Neuronal stem cell (in vitro differentiated cells): ENCODE measurements at regions not wholly inside any gene's neighbourhood (a gene's known extent, or its start where the extent isn't known, plus 50 kb on each side); places are given as distances from the start of the nearest gene placed in this dataset.

ENCODE experiments used
- DNase-seq: peaks from one replicate; pipeline ENCODE4 v3.0.0-alpha.2; 2013; ENCODE audit warnings: low spot score
- H2AFZ ChIP-seq: one replicate; pipeline ENCODE4 v1.6.1; 2013; ENCODE audit warnings: mild to moderate bottlenecking, low read length, inconsistent platforms
- H2AK5ac ChIP-seq: 2 replicates; pipeline ENCODE4 v1.6.1; 2013; ENCODE audit warnings: low read depth, mild to moderate bottlenecking, inconsistent platforms, low read length, moderate library complexity, mixed read lengths
- H2BK120ac ChIP-seq: 2 replicates; pipeline ENCODE4 v1.6.1; 2013; ENCODE audit warnings: low read depth, mild to moderate bottlenecking, inconsistent platforms, low read length, moderate library complexity, mixed read lengths
- H2BK12ac ChIP-seq: one replicate; pipeline ENCODE4 v1.6.1; 2013; ENCODE audit warnings: low read length, inconsistent platforms
- H2BK15ac ChIP-seq: 2 replicates; pipeline ENCODE4 v1.6.1; 2013; ENCODE audit warnings: mild to moderate bottlenecking, low read length, inconsistent platforms, mixed read lengths
- H2BK5ac ChIP-seq: one replicate; pipeline ENCODE4 v1.6.1; 2013; ENCODE audit warnings: inconsistent platforms, mild to moderate bottlenecking, low read length, moderate library complexity
- H3K14ac ChIP-seq: one replicate; pipeline ENCODE4 v1.6.1; 2013; ENCODE audit warnings: low read length, inconsistent platforms
- H3K18ac ChIP-seq: 2 replicates; pipeline ENCODE4 v1.6.1; 2013; ENCODE audit warnings: low read length, inconsistent platforms
- H3K23ac ChIP-seq: 2 replicates; pipeline ENCODE4 v1.6.1; 2013; ENCODE audit warnings: low read depth, mild to moderate bottlenecking, mixed read lengths, low read length, inconsistent platforms; ENCODE audit not compliant: poor library complexity
- H3K27ac ChIP-seq: replicated peaks from 3 replicates; pipeline ENCODE4 v1.5.1; 2013; ENCODE audit warnings: low read length, inconsistent platforms
- H3K27me3 ChIP-seq, 3 experiments: 2 replicates each; pipeline ENCODE4 v1.6.1; 2013; ENCODE audit warnings: low read length in 3 of 3, mild to moderate bottlenecking in 2 of 3, inconsistent platforms in 1 of 3, low read depth in 1 of 3, mixed read lengths in 1 of 3, moderate library complexity in 1 of 3; ENCODE audit not compliant: control insufficient read depth in 3 of 3, insufficient read depth in 3 of 3
- H3K36me3 ChIP-seq, 2 donors: replicated peaks in 1 of 2; 2 replicates each; pipeline ENCODE4 v1.6.1; 2013; ENCODE audit warnings: low read length in 2 of 2; ENCODE audit not compliant: control insufficient read depth in 2 of 2, insufficient read depth in 2 of 2
- H3K4ac ChIP-seq: 2 replicates; pipeline ENCODE4 v1.6.1; 2013; ENCODE audit warnings: inconsistent platforms, mild to moderate bottlenecking, low read length, moderate library complexity
- H3K4me1 ChIP-seq, 2 donors: 1 replicate in 1 of 2; 2 replicates in 1 of 2; pipeline ENCODE4 v1.6.1; 2013; ENCODE audit warnings: low read length in 2 of 2, low read depth in 1 of 2; ENCODE audit not compliant: control insufficient read depth in 2 of 2, insufficient read depth in 1 of 2
- H3K4me2 ChIP-seq: one replicate; pipeline ENCODE4 v1.6.1; 2013; ENCODE audit warnings: mild to moderate bottlenecking, low read length, inconsistent platforms; ENCODE audit not compliant: insufficient read depth, poor library complexity, severe bottlenecking
- H3K4me3 ChIP-seq, 2 donors: 2 replicates each; pipeline ENCODE4 v1.5.1; 2013; ENCODE audit warnings: low read length in 2 of 2, mild to moderate bottlenecking in 2 of 2, inconsistent platforms in 1 of 2, moderate library complexity in 1 of 2
- H3K79me1 ChIP-seq: one replicate; pipeline ENCODE4 v1.6.1; 2013; ENCODE audit warnings: low read depth, mild to moderate bottlenecking, inconsistent platforms, low read length, moderate library complexity
- H3K9ac ChIP-seq: one replicate; pipeline ENCODE4 v1.6.1; 2013; ENCODE audit warnings: mild to moderate bottlenecking, low read depth, low read length, inconsistent platforms; ENCODE audit not compliant: poor library complexity
- H3K9me3 ChIP-seq, 2 donors: replicated peaks in 1 of 2; 2 replicates each; pipeline versions ENCODE3 to v1.6.1; 2013; ENCODE audit warnings: low read length in 2 of 2, mild to moderate bottlenecking in 2 of 2, inconsistent platforms in 1 of 2, low read depth in 1 of 2, mixed read lengths in 1 of 2, moderate library complexity in 1 of 2; ENCODE audit not compliant: control insufficient read depth in 2 of 2, insufficient read depth in 1 of 2
- H4K8ac ChIP-seq: one replicate; pipeline ENCODE4 v1.6.1; 2013; ENCODE audit warnings: low read depth, mild to moderate bottlenecking, inconsistent platforms, low read length, moderate library complexity
- H4K91ac ChIP-seq: one replicate; pipeline ENCODE4 v1.6.1; 2013; ENCODE audit warnings: low read length, low read depth, mild to moderate bottlenecking, inconsistent platforms; ENCODE audit not compliant: poor library complexity
- WGBS, 2 donors: extraction: QIAGEN DNeasy Blood & Tissue Kit; methylation state at CpG; one replicate each; pipeline ENCODE4 v1.1.7; 2013; ENCODE audit warnings: missing lambda C conversion rate in 2 of 2, mixed read lengths in 1 of 2; ENCODE audit not compliant: insufficient read length in 2 of 2, insufficient replicate concordance in 1 of 2; ENCODE audit errors: extremely low coverage in 2 of 2; 5-methylcytosine and 5-hydroxymethylcytosine counted together

- Histone ChIP-seq H3K27ac (no peak overlapping the region), H3K18ac (no peak overlapping the region), H3K4me2 (no peak overlapping the region), H3K9me3 (no peaks in the 10 kb centered on the region), H3K4me1 (no peaks in the 10 kb centered on the region), H2BK12ac (no peak overlapping the region), H3K4ac (no peak overlapping the region), H2BK120ac (no peak overlapping the region), H2BK15ac (no peak overlapping the region), H3K23ac (no peak overlapping the region), H3K4me3 (no peak overlapping the region), H4K8ac (no peak overlapping the region), H4K91ac (no peak overlapping the region), H3K14ac (no peak overlapping the region), H3K36me3 (no peaks in the 10 kb centered on the region), H3K27me3 (no peaks in the 10 kb centered on the region), H2AFZ (no peak overlapping the region), H2BK5ac (no peak overlapping the region), H3K9ac (no peak overlapping the region), H3K79me1 (no peaks in the 10 kb centered on the region), H2AK5ac (no peak overlapping the region)
- DNase-seq: no peak
Observed at GRCh38 chr2:153320879-153321278, 157.7 kb downstream of the RPRM start.

- no peak overlapping the region for H3K23ac ChIP-seq
- no peak overlapping the region for H3K14ac ChIP-seq
- H3K9ac ChIP-seq: no peak overlapping the region
- no CpG with 5 or more reads among the region's 8 CpGs for WGBS, 2 donors
- H3K4me3 ChIP-seq: no peak overlapping the region
- no peak overlapping the region for H3K18ac ChIP-seq
- no peak overlapping the region for H2BK5ac ChIP-seq
- no peaks in the 10 kb centered on the region for H3K36me3 ChIP-seq
- H4K8ac ChIP-seq: no peak overlapping the region
- no peaks in the 10 kb centered on the region for H3K27me3 ChIP-seq
- no peaks in the 10 kb centered on the region for H3K79me1 ChIP-seq
- H3K4me2 ChIP-seq: no peak overlapping the region
- H2BK120ac ChIP-seq: no peak overlapping the region
- no peak overlapping the region for H3K4ac ChIP-seq
- no peak overlapping the region for H2BK12ac ChIP-seq
- H2AFZ ChIP-seq: no peak overlapping the region
- H2AK5ac ChIP-seq: no peak overlapping the region
- no peaks in the 10 kb centered on the region for H3K9me3 ChIP-seq
- no peaks in the 10 kb centered on the region for H3K4me1 ChIP-seq
- H2BK15ac ChIP-seq: no peak overlapping the region
- no peak for DNase-seq
- H4K91ac ChIP-seq: no peak overlapping the region
- H3K27ac ChIP-seq: no peak overlapping the region
Observed at GRCh38 chr2:153311432-153311831, 167.1 kb downstream of the RPRM start.

DNA sequence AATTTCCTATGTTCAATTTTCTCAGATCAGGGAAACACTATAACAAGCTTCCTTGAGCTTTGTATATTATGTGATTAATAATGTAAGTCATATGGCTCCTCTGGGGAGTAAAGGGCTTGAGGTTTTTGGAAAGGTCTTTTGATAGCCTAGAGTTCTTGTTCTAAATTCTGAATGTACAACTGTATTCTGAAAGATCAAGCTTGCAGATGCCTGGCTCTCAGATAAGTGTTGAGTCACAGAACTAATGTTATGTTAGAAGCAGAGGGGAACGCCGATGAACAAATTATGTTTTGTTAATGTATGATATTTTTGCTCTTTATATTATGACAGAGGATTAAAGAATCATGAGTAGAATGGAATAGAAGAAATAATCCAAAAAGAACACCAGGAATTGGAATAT lies 170.1 kb downstream of the RPRM start:
- H4K91ac ChIP-seq: no peak overlapping the region
- H2BK12ac ChIP-seq: no peak overlapping the region
- H2BK120ac ChIP-seq: no peak overlapping the region
- no peaks in the 10 kb centered on the region for H3K36me3 ChIP-seq
- no peak overlapping the region for H2AFZ ChIP-seq
- DNase-seq: no peak
- H3K4me3 ChIP-seq: no peak overlapping the region
- H3K27ac ChIP-seq: no peak overlapping the region
- no peak overlapping the region for H4K8ac ChIP-seq
- H3K9ac ChIP-seq: no peak overlapping the region
- no peaks in the 10 kb centered on the region for H3K4me1 ChIP-seq
- H2BK15ac ChIP-seq: no peak overlapping the region
- H3K27me3 ChIP-seq: no peaks in the 10 kb centered on the region
- H3K4me2 ChIP-seq: no peak overlapping the region
- no peak overlapping the region for H3K14ac ChIP-seq
- H3K79me1 ChIP-seq: no peaks in the 10 kb centered on the region
- H3K9me3 ChIP-seq: no peaks in the 10 kb centered on the region
- H2BK5ac ChIP-seq: no peak overlapping the region
- no peak overlapping the region for H3K4ac ChIP-seq
- H3K23ac ChIP-seq: no peak overlapping the region
- WGBS, 2 donors: no CpG with 5 or more reads among the region's 2 CpGs
- H3K18ac ChIP-seq: no peak overlapping the region
- no peak overlapping the region for H2AK5ac ChIP-seq

DNA sequence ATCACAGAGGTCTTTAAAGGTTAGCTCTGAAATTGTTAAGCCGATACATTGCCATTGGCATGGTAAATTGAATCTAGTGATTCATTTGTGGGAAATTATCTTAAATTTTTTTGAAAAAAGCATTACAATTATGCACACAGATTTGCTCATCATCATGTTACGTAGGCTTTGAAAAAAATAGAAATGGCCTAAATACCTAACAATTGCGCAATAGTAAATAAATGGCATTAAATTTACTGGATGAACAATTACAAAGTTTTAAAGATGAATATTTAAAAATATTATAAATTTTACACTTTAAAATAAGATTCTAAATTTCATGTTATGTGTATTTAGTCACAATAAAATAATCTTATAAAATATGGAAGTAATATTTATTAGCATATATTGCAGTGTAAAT lies 171.3 kb downstream of the RPRM start:
- no peaks in the 10 kb centered on the region for H3K9me3 ChIP-seq
- no peak overlapping the region for H3K27ac ChIP-seq
- no peak overlapping the region for H2AK5ac ChIP-seq
- no peak overlapping the region for H3K18ac ChIP-seq
- no peak overlapping the region for H2BK5ac ChIP-seq
- H3K79me1 ChIP-seq: no peaks in the 10 kb centered on the region
- no peak overlapping the region for H3K14ac ChIP-seq
- no CpG with 5 or more reads among the region's 3 CpGs for WGBS, 2 donors
- H4K91ac ChIP-seq: no peak overlapping the region
- DNase-seq: no peak
- no peak overlapping the region for H2AFZ ChIP-seq
- H3K36me3 ChIP-seq: no peaks in the 10 kb centered on the region
- no peak overlapping the region for H2BK12ac ChIP-seq
- no peak overlapping the region for H3K4ac ChIP-seq
- no peak overlapping the region for H3K23ac ChIP-seq
- H3K4me1 ChIP-seq: no peaks in the 10 kb centered on the region
- H3K9ac ChIP-seq: no peak overlapping the region
- no peak overlapping the region for H4K8ac ChIP-seq
- no peak overlapping the region for H2BK15ac ChIP-seq
- H2BK120ac ChIP-seq: no peak overlapping the region
- H3K4me2 ChIP-seq: no peak overlapping the region
- no peaks in the 10 kb centered on the region for H3K27me3 ChIP-seq
- H3K4me3 ChIP-seq: no peak overlapping the region
